ENCODE measurements at regions not wholly inside any gene's neighbourhood (a gene's known extent, or its start where the extent isn't known, plus 50 kb on each side); places are given as distances from the start of the nearest gene placed in this dataset.

DNA sequence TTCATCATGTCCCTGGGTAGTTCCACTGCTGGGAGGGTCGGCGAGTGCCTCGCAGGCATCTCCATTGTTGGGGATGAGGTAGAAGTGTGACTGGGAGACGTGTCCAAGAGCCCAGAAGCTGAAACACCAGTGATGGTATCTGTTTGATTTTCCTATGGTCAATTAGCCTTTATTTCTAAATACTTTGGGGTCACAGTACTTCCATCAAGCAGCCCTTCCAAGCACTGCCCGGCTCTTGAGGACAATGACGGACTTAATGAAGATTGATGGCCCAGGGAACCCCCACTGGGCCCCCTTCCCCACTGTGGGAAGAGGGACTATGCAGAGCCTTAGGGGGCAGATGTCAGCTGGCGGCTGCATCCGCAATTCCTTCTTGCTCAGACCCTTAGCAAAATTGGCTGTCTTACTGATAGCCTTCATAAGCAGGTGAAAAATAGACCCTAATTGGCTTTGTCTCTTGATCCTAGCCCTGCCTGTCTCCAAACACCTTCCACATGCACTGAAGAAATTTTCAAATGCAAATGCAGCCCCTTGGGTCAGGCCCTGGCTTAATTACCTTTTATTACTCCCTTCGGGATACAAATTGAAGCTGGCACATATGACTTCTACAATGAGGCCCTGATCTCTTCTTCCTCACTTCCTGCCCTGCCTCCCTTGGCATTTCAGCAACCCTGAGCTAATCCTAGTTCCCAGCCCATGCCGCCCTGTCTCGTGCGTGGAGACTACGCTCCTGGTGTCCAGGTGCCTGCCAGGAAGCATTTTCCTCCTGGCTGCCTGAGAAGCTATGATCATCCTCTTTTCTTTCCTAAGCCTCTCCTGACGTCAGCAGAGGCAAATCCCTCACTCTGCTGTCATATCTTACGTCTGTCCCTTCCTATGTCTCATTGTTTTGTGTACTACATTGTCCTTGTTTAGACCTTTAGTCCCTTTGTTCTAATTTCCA, 124.5 kb upstream of the GDF10 start:
- no peak for TF ChIP-seq JUND (IDR thresholded peaks at IDR 0.05; ENCODE audit: low read depth)
- in situ Hi-C loops (cut with HindIII; ENCODE audit: low pct_unique_long_range_greater_than_20kb, low sequenced_read_pairs): no loop called here
- no peak for DNase-seq (ENCODE audit: low read depth in 1 of 2, low spot score in 1 of 2)

DNA sequence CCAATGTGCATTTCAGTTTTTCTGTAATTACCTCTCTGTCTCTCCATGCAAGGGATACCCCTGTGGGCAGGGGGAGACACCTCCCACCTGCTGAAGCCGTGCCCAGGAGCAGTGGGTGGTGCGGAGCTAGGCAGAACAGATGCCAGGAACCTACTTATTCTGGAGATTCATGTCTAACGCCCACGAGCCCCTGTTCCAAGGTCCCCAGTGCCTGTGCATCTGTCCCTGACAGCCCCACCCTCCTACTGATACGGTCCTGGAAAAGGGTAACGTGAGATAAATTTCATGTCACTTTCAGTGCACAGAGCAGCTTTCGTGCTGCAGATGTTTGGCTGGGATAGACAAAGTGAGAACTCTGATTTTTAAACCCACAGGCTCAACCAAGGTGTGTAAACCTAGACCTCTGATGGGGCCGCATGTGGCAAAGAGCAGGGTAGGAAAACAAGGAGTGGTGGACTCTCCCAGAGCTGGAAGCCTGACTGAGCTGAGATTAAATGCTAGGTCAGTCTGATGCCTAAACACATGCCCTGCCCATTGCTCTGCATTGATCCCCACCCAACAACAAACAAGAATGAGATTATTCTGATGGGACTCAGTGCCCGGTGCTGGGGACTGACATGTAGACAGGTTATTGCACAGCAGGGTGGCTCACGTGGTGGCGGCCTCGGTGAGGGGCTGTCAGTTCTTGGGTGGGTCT, 123.6 kb upstream of the GDF10 start:
- DNase-seq (ENCODE audit: low read depth in 1 of 2, low spot score in 1 of 2): no peak
- no peak for TF ChIP-seq JUND (IDR thresholded peaks at IDR 0.05; ENCODE audit: low read depth)
- in situ Hi-C loops (cut with HindIII; ENCODE audit: low pct_unique_long_range_greater_than_20kb, low sequenced_read_pairs): no loop called here

DNA sequence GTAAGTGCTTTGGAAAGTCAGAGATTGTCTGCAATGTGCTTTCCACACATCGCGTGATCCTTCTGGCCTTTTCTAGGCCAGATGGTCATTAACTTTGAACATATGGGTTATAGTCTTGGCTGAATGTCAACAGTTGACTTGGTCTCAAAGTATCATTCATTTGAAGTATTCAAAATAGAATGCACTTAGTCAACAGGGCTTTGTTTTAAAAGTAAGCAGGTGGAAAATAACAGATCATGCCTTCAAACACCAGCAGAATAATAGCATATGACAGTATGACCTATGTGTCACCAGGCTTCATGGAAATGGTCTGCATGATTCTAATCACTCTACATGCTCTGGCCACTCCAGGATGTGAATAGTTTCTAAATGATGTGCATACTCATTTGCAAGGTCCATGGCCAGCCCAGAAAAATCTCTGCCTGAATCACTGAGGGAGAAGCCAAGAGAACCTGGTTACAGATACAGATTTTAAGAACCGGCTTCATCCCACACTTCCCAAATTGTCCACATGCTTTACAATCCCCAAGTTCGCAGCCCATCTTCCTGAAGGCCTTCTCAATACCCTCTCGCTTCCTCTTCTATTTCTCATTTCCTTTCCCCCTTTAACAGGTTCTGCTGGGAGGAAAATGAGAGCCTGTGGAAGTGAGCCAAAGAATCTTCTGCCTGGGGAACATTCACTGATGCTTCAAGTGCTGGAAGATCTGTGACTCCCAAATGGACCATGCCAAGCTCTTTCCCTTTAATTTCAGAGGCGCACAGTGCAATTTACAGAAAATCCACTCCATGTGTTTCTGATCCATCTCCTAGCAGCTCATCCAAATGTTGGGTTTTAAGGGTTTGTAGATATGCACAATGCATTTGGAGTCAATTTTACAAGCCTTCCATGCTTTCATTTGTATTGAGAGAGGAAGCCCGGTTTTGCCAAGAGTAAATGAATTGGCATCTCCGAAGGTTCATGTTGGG, 122.8 kb upstream of the GDF10 start:
- no peak for DNase-seq (ENCODE audit: low read depth in 1 of 2, low spot score in 1 of 2)
- in situ Hi-C loops (cut with HindIII; ENCODE audit: low pct_unique_long_range_greater_than_20kb, low sequenced_read_pairs): no loop called here
- TF ChIP-seq JUND (IDR thresholded peaks at IDR 0.05; ENCODE audit: low read depth): no peak

DNA sequence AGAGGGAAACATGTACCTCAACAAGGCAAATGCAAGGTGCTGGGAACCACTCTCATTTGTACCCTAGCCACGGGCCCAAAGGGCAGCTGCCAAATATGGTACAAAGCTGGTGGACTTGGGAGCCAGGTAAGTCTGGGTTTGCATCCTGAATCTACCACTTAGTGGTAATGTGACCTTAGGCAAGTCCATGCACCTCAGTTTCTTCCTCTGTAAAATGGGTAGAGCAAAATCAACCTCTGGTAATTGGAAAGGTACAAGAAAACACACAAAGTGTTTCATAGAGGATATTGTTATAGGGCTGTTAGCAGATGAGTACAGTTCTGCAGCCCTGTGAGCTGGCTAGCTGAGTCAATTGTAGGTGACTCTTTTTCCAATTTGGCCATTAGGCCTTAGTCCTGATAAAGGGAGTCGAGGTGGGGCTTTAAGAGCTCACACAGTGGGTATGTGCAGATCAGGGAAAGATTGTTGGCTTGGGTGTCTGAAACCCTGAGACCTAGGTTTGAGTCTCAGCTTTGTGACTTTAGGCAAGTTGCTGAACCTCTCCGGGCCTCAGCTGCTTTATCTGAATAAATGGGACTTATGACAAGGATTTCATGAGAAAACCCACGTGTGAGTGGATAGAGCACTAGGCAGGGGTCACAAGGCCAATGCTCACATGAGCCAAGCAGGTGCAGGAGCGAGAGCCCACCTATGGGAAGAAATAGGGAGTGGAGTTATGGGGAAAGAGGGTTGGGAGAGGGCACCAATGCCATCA, 121.3 kb upstream of the GDF10 start:
- no peak for DNase-seq (ENCODE audit: low read depth in 1 of 2, low spot score in 1 of 2)
- in situ Hi-C loops (cut with HindIII; ENCODE audit: low pct_unique_long_range_greater_than_20kb, low sequenced_read_pairs): no loop called here
- no peak for TF ChIP-seq JUND (IDR thresholded peaks at IDR 0.05; ENCODE audit: low read depth)

DNA sequence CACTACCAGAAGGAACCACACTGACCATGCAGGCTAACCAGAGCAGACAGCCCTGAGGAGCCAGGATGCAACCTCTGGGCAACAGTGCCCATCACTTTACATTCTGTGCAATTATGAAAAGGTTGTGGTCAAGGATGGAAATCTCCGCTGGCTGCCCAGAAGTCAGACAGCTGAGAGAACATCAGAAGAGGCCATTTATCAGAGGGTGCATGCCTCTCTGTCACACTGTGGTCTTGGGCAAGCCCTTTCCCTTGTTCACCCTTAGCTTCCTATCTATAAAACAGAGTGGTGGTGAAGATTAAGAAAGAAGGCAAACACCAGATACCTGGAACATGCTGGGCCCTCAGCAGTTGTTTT, 120.7 kb upstream of the GDF10 start:
- no peak for TF ChIP-seq JUND (IDR thresholded peaks at IDR 0.05; ENCODE audit: low read depth)
- in situ Hi-C loops (cut with HindIII; ENCODE audit: low pct_unique_long_range_greater_than_20kb, low sequenced_read_pairs): no loop called here
- DNase-seq (ENCODE audit: low read depth in 1 of 2, low spot score in 1 of 2): no peak

DNA sequence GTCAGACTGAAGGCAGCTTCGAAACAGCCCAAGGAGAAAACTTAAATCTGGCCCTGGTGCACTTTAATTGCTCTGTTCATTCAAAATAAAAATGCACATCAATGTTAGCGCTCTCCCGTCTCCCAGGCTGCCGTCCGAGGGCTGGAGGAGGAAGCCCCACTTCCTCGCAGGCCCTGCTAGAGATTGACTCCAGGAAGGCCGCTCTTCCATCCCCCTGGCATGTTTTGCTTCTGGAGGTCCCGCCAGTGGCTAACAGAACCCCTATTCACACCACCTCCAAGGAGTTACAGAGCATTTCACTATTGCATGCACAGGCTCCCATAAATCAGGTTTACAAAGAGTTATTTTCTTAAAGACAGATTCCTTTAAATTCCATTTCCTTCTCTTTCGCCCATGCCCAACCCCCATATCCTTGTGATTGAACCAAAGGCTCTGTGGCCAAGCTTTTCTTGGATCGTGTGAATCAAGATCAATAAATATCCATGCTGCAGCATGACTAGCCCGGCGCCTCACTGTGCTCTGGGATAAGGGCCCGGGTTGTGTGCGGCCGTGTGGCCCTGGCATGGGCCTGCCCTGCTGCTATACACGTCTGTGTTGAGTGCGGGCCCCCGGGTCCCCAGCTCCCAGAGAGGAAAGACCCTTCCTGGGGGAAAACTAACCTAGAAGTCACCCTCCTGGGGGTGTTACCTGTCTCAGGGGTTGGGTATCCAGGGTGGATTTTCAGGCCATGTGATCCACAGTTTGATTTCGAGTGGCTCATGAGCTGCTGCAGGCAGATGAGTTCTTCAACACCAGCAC, 118.7 kb upstream of the GDF10 start:
- TF ChIP-seq JUND (IDR thresholded peaks at IDR 0.05; ENCODE audit: low read depth): no peak
- DNase-seq (ENCODE audit: low read depth in 1 of 2, low spot score in 1 of 2): no peak
- in situ Hi-C loops (cut with HindIII; ENCODE audit: low pct_unique_long_range_greater_than_20kb, low sequenced_read_pairs): no loop called here

DNA sequence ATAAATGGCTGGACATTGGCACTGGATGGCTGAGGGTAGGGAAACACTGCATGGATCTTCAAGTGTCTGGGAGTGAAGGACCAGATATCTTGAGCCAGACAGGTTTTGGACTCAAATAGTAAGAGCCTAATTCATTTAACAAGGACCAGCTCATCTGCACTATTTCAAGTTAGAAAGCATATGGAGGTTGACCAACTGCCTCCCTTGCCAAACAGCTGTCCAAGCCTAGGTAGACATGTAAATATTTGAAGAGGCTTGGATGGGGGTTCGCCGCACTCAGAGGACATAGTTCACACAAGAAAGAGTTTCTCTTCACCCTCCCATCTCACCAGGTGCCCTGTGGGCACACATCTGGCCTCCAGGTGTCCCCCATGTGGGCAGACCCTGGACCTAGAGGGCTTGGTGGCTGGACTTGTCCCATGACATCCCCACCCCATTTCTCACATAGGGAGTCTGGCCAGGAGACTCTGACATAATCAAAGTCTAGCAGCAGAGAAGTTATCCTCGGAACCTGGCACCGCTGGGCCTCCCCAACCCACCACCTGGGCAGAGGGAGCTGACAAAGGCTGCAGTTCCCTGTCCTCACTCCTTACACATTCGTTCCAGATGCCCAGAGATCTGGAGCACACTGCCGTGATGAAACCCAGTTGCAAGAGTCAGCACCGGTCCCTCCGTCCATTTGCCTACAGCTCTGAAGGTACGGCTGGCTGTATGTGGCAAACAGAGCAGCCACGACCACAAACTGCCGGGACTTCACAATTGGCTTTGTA, 116.9 kb upstream of the GDF10 start:
- TF ChIP-seq JUND (IDR thresholded peaks at IDR 0.05; ENCODE audit: low read depth): no peak
- DNase-seq (ENCODE audit: low read depth in 1 of 2, low spot score in 1 of 2): no peak
- in situ Hi-C loops (cut with HindIII; ENCODE audit: low pct_unique_long_range_greater_than_20kb, low sequenced_read_pairs): no loop called here

DNA sequence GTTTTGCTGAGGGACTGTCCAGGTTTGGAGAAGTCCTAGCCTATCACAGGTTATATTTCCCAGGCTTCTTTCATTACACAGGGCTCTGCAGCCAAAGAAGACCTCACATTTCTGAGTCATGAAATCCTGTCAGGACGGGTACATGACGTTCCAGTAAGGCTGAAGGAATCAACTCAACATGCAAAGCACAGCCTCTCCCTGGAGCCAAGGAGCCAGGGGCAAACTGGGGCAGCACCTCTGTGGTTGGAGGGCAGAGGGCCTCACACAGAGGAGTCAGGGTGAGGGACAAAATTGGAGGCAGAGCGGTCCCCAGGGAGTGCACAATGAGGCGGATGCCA, 116.3 kb upstream of the GDF10 start:
- in situ Hi-C loops (cut with HindIII; ENCODE audit: low pct_unique_long_range_greater_than_20kb, low sequenced_read_pairs): no loop called here
- no peak for TF ChIP-seq JUND (IDR thresholded peaks at IDR 0.05; ENCODE audit: low read depth)
- no peak for DNase-seq (ENCODE audit: low read depth in 1 of 2, low spot score in 1 of 2)

DNA sequence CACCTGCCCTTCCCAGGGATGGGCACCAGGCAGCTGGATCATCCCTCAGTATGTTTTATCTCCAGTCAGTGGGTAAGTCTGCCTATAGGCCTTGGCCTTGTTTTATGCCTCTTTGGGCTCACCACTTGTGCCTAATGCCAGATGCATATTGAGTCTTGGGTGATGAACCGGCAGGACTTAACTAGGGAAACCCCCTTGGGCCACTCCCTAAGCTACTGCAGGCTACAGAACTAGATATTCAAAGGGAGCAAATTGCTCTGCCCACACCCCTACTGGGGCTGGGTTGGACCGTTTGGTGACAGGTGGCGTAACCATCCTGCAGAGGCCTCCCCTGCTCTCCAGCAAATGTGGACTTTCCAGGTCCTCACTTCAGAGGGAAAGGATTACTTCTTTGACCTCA, 115.7 kb upstream of the GDF10 start:
- in situ Hi-C loops (cut with HindIII; ENCODE audit: low pct_unique_long_range_greater_than_20kb, low sequenced_read_pairs): no loop called here
- TF ChIP-seq JUND (IDR thresholded peaks at IDR 0.05; ENCODE audit: low read depth): no peak
- DNase-seq (ENCODE audit: low read depth in 1 of 2, low spot score in 1 of 2): no peak

DNA sequence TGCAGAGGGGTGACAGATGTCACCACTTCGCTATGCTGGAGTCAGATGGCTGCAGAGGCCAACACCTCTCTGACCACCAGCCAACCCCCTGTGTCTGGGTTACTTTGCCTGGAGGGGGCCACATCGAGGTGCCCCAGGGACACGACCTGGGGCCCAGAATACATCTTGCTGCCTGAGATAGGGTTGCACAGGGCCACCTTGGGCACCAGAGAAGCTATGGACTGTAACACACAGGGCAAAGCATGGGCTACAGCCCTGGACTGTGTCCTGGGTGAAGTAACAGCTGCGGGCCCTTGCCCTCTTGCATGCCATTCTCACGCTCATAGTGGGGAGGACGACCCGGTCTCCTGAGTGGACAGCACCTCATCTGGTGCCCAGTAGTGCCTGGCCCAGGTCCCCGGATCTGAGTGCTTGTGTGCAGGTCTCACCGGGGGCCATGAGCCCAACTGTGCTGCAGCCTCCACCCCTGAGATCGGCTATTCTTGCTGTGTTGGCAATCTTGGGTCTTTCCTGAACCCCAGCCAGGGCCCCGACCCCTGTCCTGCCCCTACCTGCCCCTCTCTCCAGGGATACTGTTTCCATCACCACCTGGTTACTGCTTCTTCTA, 115.2 kb upstream of the GDF10 start:
- in situ Hi-C loops (cut with HindIII; ENCODE audit: low pct_unique_long_range_greater_than_20kb, low sequenced_read_pairs): no loop called here
- no peak for TF ChIP-seq JUND (IDR thresholded peaks at IDR 0.05; ENCODE audit: low read depth)

More for the DNA sequence above, 115.2 kb upstream of the GDF10 start:
- DNase-seq (ENCODE audit: low read depth in 1 of 2, low spot score in 1 of 2): no peak

All from T47D (cell line).